SK-N-SH (cell line): ENCODE measurements at regions not wholly inside any gene's neighbourhood (a gene's known extent, or its start where the extent isn't known, plus 50 kb on each side); places are given as distances from the start of the nearest gene placed in this dataset.

Experiments used
- CTCF ChIA-PET: fragments of 300-600, 350-600 bp; formaldehyde crosslinking; extraction: SDS; loops from one replicate; lab custom pipeline; 2021; lab: Yijun Ruan, JAX
- POLR2A ChIA-PET: fragments of 350-600 bp; sonication (Branson Sonifier 250); formaldehyde crosslinking; extraction: SDS; loops from one replicate; lab custom pipeline; 2020; ENCODE audit warnings: antibody characterized with exemption, inconsistent platforms; lab: Yijun Ruan, JAX
- DNase-seq: peaks from one replicate; pipeline ENCODE4 v3.0.0; 2012
- H2AFZ ChIP-seq: fragments of 200-600 bp; sonication (generic); 2 replicates; pipeline ENCODE4 v1.8.1; 2016; ENCODE audit warnings: antibody characterized with exemption, mild to moderate bottlenecking, low read depth
- H3F3A ChIP-seq: fragments of 200-600 bp; sonication (generic); replicated peaks from 2 replicates; pipeline ENCODE3; 2016; ENCODE audit warnings: antibody characterized with exemption, mild to moderate bottlenecking; ENCODE audit not compliant: insufficient read depth
- H3K27ac ChIP-seq, 2 experiments: fragments of 200-500 bp in 1 of 2; fragments of 200-600 bp in 1 of 2; sonication (Bioruptor generic) in 1 of 2; sonication (generic), shearing (Covaris generic) in 1 of 2; 2 replicates each; pipeline versions ENCODE4 v1.5.1 to v1.6.1; 2014 to 2016; ENCODE audit warnings: low read depth in 2 of 2, inconsistent platforms in 1 of 2, low read length in 1 of 2, mild to moderate bottlenecking in 1 of 2, mixed read lengths in 1 of 2
- H3K27me3 ChIP-seq: fragments of 200-600 bp; sonication (generic), shearing (Covaris generic); 2 replicates; pipeline ENCODE4 v1.6.1; 2016; ENCODE audit warnings: mixed run types; ENCODE audit not compliant: insufficient read depth
- H3K36me3 ChIP-seq, 2 experiments: fragments of 200-500 bp in 1 of 2; fragments of 200-600 bp in 1 of 2; sonication (Bioruptor generic) in 1 of 2; sonication (generic) in 1 of 2; replicated peaks in 1 of 2; 2 replicates each; pipeline versions ENCODE3 to v1.5.1; 2014 to 2016; ENCODE audit warnings: low read length in 1 of 2, mild to moderate bottlenecking in 1 of 2; ENCODE audit not compliant: insufficient read depth in 2 of 2, control insufficient read depth in 1 of 2
- H3K4me1 ChIP-seq, 2 experiments: fragments of 200-500 bp in 1 of 2; fragments of 200-600 bp in 1 of 2; sonication (Bioruptor generic) in 1 of 2; sonication (generic), shearing (Covaris generic) in 1 of 2; 2 replicates each; pipeline versions ENCODE4 v1.5.1 to v1.6.1; 2014 to 2016; ENCODE audit warnings: low read depth in 1 of 2, low read length in 1 of 2, mixed run types in 1 of 2; ENCODE audit not compliant: insufficient read depth in 2 of 2, control insufficient read depth in 1 of 2
- H3K4me2 ChIP-seq: fragments of 200-600 bp; sonication (generic), shearing (Covaris generic); 2 replicates; pipeline ENCODE4 v1.6.1; 2017; ENCODE audit warnings: mixed run types
- H3K4me3 ChIP-seq, 2 experiments: fragments of 200-500 bp in 1 of 2; fragments of 200-600 bp in 1 of 2; sonication (Bioruptor generic) in 1 of 2; sonication (generic), shearing (Covaris generic) in 1 of 2; 2 replicates each; pipeline versions ENCODE4 v1.5.1 to v1.8.1; 2014 to 2016; ENCODE audit warnings: low read depth in 2 of 2, inconsistent platforms in 1 of 2, low read length in 1 of 2, mild to moderate bottlenecking in 1 of 2, mixed read lengths in 1 of 2, moderate library complexity in 1 of 2
- H3K79me2 ChIP-seq: fragments of 200-600 bp; sonication (generic); 2 replicates; pipeline ENCODE4 v1.8.1; 2017; ENCODE audit warnings: mild to moderate bottlenecking; ENCODE audit not compliant: insufficient read depth
- H3K9ac ChIP-seq: fragments of 200-600 bp; sonication (generic); 2 replicates; pipeline ENCODE4 v1.6.1; 2017; ENCODE audit warnings: mixed run types
- H3K9me2 ChIP-seq: fragments of 200-600 bp; sonication (generic); 2 replicates; pipeline ENCODE4 v1.6.1; 2017; ENCODE audit warnings: mixed run types
- H3K9me3 ChIP-seq: fragments of 200-600 bp; sonication (generic); 2 replicates; pipeline ENCODE4 v1.6.1; 2017; ENCODE audit warnings: mixed run types, mild to moderate bottlenecking, moderate library complexity
- H4K20me1 ChIP-seq: fragments of 200-600 bp; sonication (generic); 2 replicates; pipeline ENCODE4 v1.6.1; 2017; ENCODE audit warnings: mild to moderate bottlenecking, mixed run types; ENCODE audit not compliant: insufficient read depth
- ELF1 ChIP-seq: IDR thresholded peaks from 2 replicates; pipeline ENCODE4 v1.4.0; 2012
- EP300 ChIP-seq, 2 experiments: IDR thresholded peaks; 2 replicates each; pipeline versions ENCODE4 v1.4.0 to v1.6.1; 2012; ENCODE audit warnings: borderline replicate concordance in 1 of 2, low read depth in 1 of 2, low read length in 1 of 2
- EZH2phosphoT487 ChIP-seq: fragments of 200-600 bp; sonication (generic); IDR thresholded peaks from 2 replicates; pipeline ENCODE4 v1.6.1; 2017; ENCODE audit warnings: low read depth, mixed run types, mild to moderate bottlenecking, antibody characterized with exemption, moderate library complexity, borderline replicate concordance
- FOSL2 ChIP-seq: IDR thresholded peaks from 2 replicates; pipeline ENCODE4 v1.4.0; 2012; ENCODE audit warnings: low read depth, mild to moderate bottlenecking, moderate library complexity, borderline replicate concordance
- FOXM1 ChIP-seq: IDR thresholded peaks from 2 replicates; pipeline ENCODE4 v1.4.0; 2012; ENCODE audit warnings: low read depth, mild to moderate bottlenecking
- GABPA ChIP-seq: IDR thresholded peaks from 2 replicates; pipeline ENCODE4 v1.4.0; 2012; ENCODE audit warnings: low read depth, mild to moderate bottlenecking
- IRF3 ChIP-seq: fragments of 150-350 bp; IDR thresholded peaks from 2 replicates; pipeline ENCODE4 v1.6.1; 2016; ENCODE audit warnings: mild to moderate bottlenecking, low read depth, low read length
- JUND ChIP-seq: IDR thresholded peaks from 2 replicates; pipeline ENCODE4 v1.4.0; 2012
- MAX ChIP-seq: IDR thresholded peaks from 2 replicates; pipeline ENCODE4 v1.4.0; 2012; ENCODE audit warnings: low read depth
- MEF2A ChIP-seq: IDR thresholded peaks from 2 replicates; pipeline ENCODE4 v1.4.0; 2012; ENCODE audit warnings: low read depth, borderline replicate concordance
- MXI1 ChIP-seq: IDR thresholded peaks from 2 replicates; pipeline ENCODE4 v1.6.1; 2012; ENCODE audit warnings: mild to moderate bottlenecking, low read depth, low read length, improper control_type of control experiment
- NFIC ChIP-seq: IDR thresholded peaks from 2 replicates; pipeline ENCODE4 v1.4.0; 2012; ENCODE audit warnings: borderline replicate concordance
- NRF1 ChIP-seq: IDR thresholded peaks from 2 replicates; pipeline ENCODE4 v1.6.1; 2012; ENCODE audit warnings: low read depth, mild to moderate bottlenecking, low read length
- POLR2AphosphoS5 ChIP-seq: IDR thresholded peaks from 2 replicates; pipeline ENCODE4 v1.6.1; 2012; ENCODE audit warnings: low read depth, low read length
- RAD21 ChIP-seq: IDR thresholded peaks from 2 replicates; pipeline ENCODE4 v1.6.1; 2012; ENCODE audit warnings: mild to moderate bottlenecking, low read length
- RCOR1 ChIP-seq: fragments of 150-350 bp; IDR thresholded peaks from 2 replicates; pipeline ENCODE4 v1.6.1; 2017; ENCODE audit warnings: antibody characterized with exemption, low read length
- RFX5 ChIP-seq: IDR thresholded peaks from 2 replicates; pipeline ENCODE4 v1.6.1; 2012; ENCODE audit warnings: mild to moderate bottlenecking, improper control_type of control experiment, low read length
- SMC3 ChIP-seq: IDR thresholded peaks from 2 replicates; pipeline ENCODE4 v1.6.1; 2012; ENCODE audit warnings: low read depth, low read length, improper control_type of control experiment
- TAF1 ChIP-seq: IDR thresholded peaks from 2 replicates; pipeline ENCODE4 v1.6.1; 2012; ENCODE audit warnings: low read depth, mild to moderate bottlenecking, low read length, moderate library complexity, borderline replicate concordance
- TCF12 ChIP-seq: IDR thresholded peaks from 2 replicates; pipeline ENCODE4 v1.4.0; 2012
- TEAD4 ChIP-seq: IDR thresholded peaks from 2 replicates; pipeline ENCODE4 v1.4.0; 2012; ENCODE audit warnings: mild to moderate bottlenecking, borderline replicate concordance; ENCODE audit not compliant: insufficient read depth
- USF1 ChIP-seq: IDR thresholded peaks from 2 replicates; pipeline ENCODE4 v1.4.0; 2012; ENCODE audit warnings: low read depth, borderline replicate concordance
- USF2 ChIP-seq: fragments of 150-350 bp; IDR thresholded peaks from 2 replicates; pipeline ENCODE4 v1.6.1; 2017; ENCODE audit warnings: antibody characterized with exemption, low read length, low read depth, borderline replicate concordance
- YY1 ChIP-seq: IDR thresholded peaks from 2 replicates; pipeline ENCODE4 v1.4.0; 2012; ENCODE audit warnings: low read depth, mild to moderate bottlenecking
- WGBS: methylation state at CpG from one replicate; pipeline ENCODE4 v1.1.6; 2017; ENCODE audit warnings: low lambda C conversion rate; 5-methylcytosine and 5-hydroxymethylcytosine counted together

GRCh38 chr4:103272174-103272573, 74.0 kb upstream of the CENPE start (continued):
- TF ChIP-seq EP300 (IDR thresholded peaks at IDR 0.05; ENCODE audit: borderline replicate concordance in 1 of 2, low read depth in 1 of 2, low read length in 1 of 2): no peak
- TF ChIP-seq USF2: no peak

- no peaks in the 10 kb centered on the region for H3K9me3 ChIP-seq
- ChIA-PET POLR2A (no interaction called here), CTCF (interaction anchor here (1.5 kb wide), 1 partner anchor 169 kb away, joined by 3 read pairs; the partner anchor contains the start of gene BDH2)
- no peaks in the 10 kb centered on the region for H3K27me3 ChIP-seq
- H4K20me1 ChIP-seq: no peaks in the 10 kb centered on the region
- H3K4me2 ChIP-seq: no peak overlapping the region
- no peaks in the 10 kb centered on the region for H3F3A ChIP-seq
- H3K4me1 ChIP-seq: no peaks in the 10 kb centered on the region
- H3K9me2 ChIP-seq: no peaks in the 10 kb centered on the region
- TF ChIP-seq JUND (no peak), SMC3 (no peak), MXI1 (no peak), GABPA (no peak), EZH2phosphoT487 (no peak), MAX (no peak), USF1 (no peak), POLR2AphosphoS5 (no peak)
- H3K36me3 ChIP-seq: no peaks in the 10 kb centered on the region
- DNase-seq: no peak
- H3K79me2 ChIP-seq: no peaks in the 10 kb centered on the region
- no peak overlapping the region for H3K27ac ChIP-seq
- H3K4me3 ChIP-seq: no peak overlapping the region
- H3K9ac ChIP-seq: no peak overlapping the region
- no peak overlapping the region for H2AFZ ChIP-seq
Measured at GRCh38 chr4:103268746-103269145, 70.6 kb upstream of the CENPE start.

- CTCF ChIA-PET: no interaction called here
- WGBS: 6% methylated on average over 1 of the region's 1 CpG
- no peaks in the 10 kb centered on the region for H3K9me2 ChIP-seq
- no peaks in the 10 kb centered on the region for H3K79me2 ChIP-seq
- H3K4me2 ChIP-seq: no peak overlapping the region
- H3K4me3 ChIP-seq: no peak overlapping the region
- DNase-seq: no peak
- H3K9me3 ChIP-seq: no peaks in the 10 kb centered on the region
- no peaks in the 10 kb centered on the region for H3K36me3 ChIP-seq
- H3F3A ChIP-seq: no peaks in the 10 kb centered on the region
- no peaks in the 10 kb centered on the region; the same call in 1 of the 2 replicates for H3K27me3 ChIP-seq
- no peaks in the 10 kb centered on the region for H4K20me1 ChIP-seq
- H3K9ac ChIP-seq: no peak overlapping the region
- H2AFZ ChIP-seq: no peak overlapping the region
- no peak overlapping the region for H3K27ac ChIP-seq
- H3K4me1 ChIP-seq: no peaks in the 10 kb centered on the region
- POLR2A ChIA-PET: no interaction called here
- TF ChIP-seq YY1 (no peak), MEF2A (no peak), MXI1 (no peak), USF2 (no peak), SMC3 (no peak), NFIC (no peak), NRF1 (no peak), RAD21 (no peak), FOSL2 (no peak), RCOR1 (no peak), TCF12 (no peak), RFX5 (no peak), FOXM1 (no peak), IRF3 (no peak), TEAD4 (no peak), ELF1 (no peak), TAF1 (no peak)
Measured at GRCh38 chr4:103264905-103265304, 66.8 kb upstream of the CENPE start.
